ENCODE measurements at regions not wholly inside any gene's neighbourhood (a gene's known extent, or its start where the extent isn't known, plus 50 kb on each side); places are given as distances from the start of the nearest gene placed in this dataset.
"Not testable (repeated sequence)": the region's sequence is repeated elsewhere in the genome, so short reads cannot be mapped to it uniquely, and the experiment has no call there.

- no peak for TF ChIP-seq CTCF (IDR thresholded peaks at IDR 0.05)
- intact Hi-C loops (cut with DNase I): no loop called here
- H3K4me1 ChIP-seq: no peaks in the 10 kb centered on the region
Measured at GRCh38 chr10:36017137-36017536, 375.0 kb upstream of the FZD8 start.

GRCh38 chr10:36007369-36007768 lies 365.3 kb upstream of the FZD8 start:
- H3K27ac ChIP-seq: no peak overlapping the region
- H3K4me1 ChIP-seq: no peaks in the 10 kb centered on the region
- H3K4me3 ChIP-seq: no peak overlapping the region
- DNase-seq (ENCODE audit: low spot score in 2 of 2): no peak
- no peaks in the 10 kb centered on the region for H3K9me3 ChIP-seq
- no peaks in the 10 kb centered on the region for H3K27me3 ChIP-seq
- H3K36me3 ChIP-seq: no peaks in the 10 kb centered on the region
- intact Hi-C loops (cut with DNase I): no loop called here
- no peak for TF ChIP-seq CTCF (IDR thresholded peaks at IDR 0.05)

More at GRCh38 chr10:36017137-36017536, 375.0 kb upstream of the FZD8 start:
- no peak overlapping the region for H3K4me3 ChIP-seq
- no peak for DNase-seq (ENCODE audit: low spot score in 2 of 2)
- no peaks in the 10 kb centered on the region for H3K9me3 ChIP-seq
- H3K27me3 ChIP-seq: no peaks in the 10 kb centered on the region
- no peaks in the 10 kb centered on the region for H3K36me3 ChIP-seq
- H3K27ac ChIP-seq: no peak overlapping the region

- H3K36me3 ChIP-seq: no peaks in the 10 kb centered on the region
- H3K4me3 ChIP-seq: no peak overlapping the region
- H3K4me1 ChIP-seq: no peaks in the 10 kb centered on the region
- TF ChIP-seq CTCF (IDR thresholded peaks at IDR 0.05): no peak
- intact Hi-C loops (cut with DNase I): no loop called here
- no peaks in the 10 kb centered on the region for H3K27me3 ChIP-seq
- H3K9me3 ChIP-seq: peaks cover 0 to 3% of the 10 kb centered on the region in 2 donors
- H3K27ac ChIP-seq: no peak overlapping the region
- DNase-seq (ENCODE audit: low spot score in 2 of 2): no peak
Measured at GRCh38 chr10:36003688-36004087, 361.6 kb upstream of the FZD8 start.

GRCh38 chr10:36003031-36003600 lies 361.0 kb upstream of the FZD8 start:
- no peak for TF ChIP-seq CTCF (IDR thresholded peaks at IDR 0.05)
- no peaks in the 10 kb centered on the region for H3K36me3 ChIP-seq
- no peak for DNase-seq (ENCODE audit: low spot score in 2 of 2)
- peaks cover 0 to 3% of the 10 kb centered on the region in 2 donors for H3K9me3 ChIP-seq
- no peak overlapping the region for H3K4me3 ChIP-seq
- H3K27me3 ChIP-seq: no peaks in the 10 kb centered on the region
- H3K4me1 ChIP-seq: no peaks in the 10 kb centered on the region
- intact Hi-C loops (cut with DNase I): no loop called here
- H3K27ac ChIP-seq: no peak overlapping the region

GRCh38 chr10:36002445-36002844 lies 360.3 kb upstream of the FZD8 start:
- no peaks in the 10 kb centered on the region for H3K4me1 ChIP-seq
- intact Hi-C loops (cut with DNase I): no loop called here
- no peak for DNase-seq (ENCODE audit: low spot score in 2 of 2)
- H3K27me3 ChIP-seq: no peaks in the 10 kb centered on the region
- H3K36me3 ChIP-seq: no peaks in the 10 kb centered on the region
- TF ChIP-seq CTCF (IDR thresholded peaks at IDR 0.05): no peak
- no peak overlapping the region for H3K27ac ChIP-seq
- H3K4me3 ChIP-seq: no peak overlapping the region
- H3K9me3 ChIP-seq: peaks cover 0 to 3% of the 10 kb centered on the region in 2 donors

GRCh38 chr10:36000754-36001153 lies 358.7 kb upstream of the FZD8 start:
- H3K36me3 ChIP-seq; H3K9me3 ChIP-seq; H3K27me3 ChIP-seq; H3K4me1 ChIP-seq; H3K4me3 ChIP-seq; intact Hi-C loops (cut with DNase I); H3K27ac ChIP-seq; DNase-seq (ENCODE audit: low spot score in 2 of 2): not testable (repeated sequence)

All from ascending aorta (tissue), 2 donors.